ENCODE measurements at regions not wholly inside any gene's neighbourhood (a gene's known extent, or its start where the extent isn't known, plus 50 kb on each side); places are given as distances from the start of the nearest gene placed in this dataset.

- no peak for DNase-seq
These were observed 114.8 kb upstream of the DPYD start for GRCh38 chr1:98035602-98036002.

GRCh38 chr1:98034505-98034904 lies 113.7 kb upstream of the DPYD start:
- DNase-seq: no peak

DNA sequence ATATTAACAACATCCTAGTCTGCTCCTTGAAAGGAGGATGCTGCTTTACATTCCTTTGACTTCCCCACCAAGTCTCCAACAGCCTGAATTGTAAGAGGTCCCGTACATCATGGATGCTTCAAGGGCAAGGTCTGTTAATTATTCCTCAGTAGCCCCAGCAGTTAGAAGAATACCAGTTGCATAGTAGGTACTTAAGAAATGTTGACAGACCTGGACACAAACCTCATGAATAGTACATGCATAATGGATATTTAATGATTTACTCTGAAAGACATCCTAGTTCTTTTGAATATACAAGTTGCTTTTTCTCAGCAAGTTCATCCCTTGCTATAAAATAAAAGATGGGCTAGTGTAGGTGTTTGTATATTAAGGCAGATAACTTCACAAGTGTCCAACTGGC lies 112.1 kb upstream of the DPYD start:
- no peak for DNase-seq

DNA sequence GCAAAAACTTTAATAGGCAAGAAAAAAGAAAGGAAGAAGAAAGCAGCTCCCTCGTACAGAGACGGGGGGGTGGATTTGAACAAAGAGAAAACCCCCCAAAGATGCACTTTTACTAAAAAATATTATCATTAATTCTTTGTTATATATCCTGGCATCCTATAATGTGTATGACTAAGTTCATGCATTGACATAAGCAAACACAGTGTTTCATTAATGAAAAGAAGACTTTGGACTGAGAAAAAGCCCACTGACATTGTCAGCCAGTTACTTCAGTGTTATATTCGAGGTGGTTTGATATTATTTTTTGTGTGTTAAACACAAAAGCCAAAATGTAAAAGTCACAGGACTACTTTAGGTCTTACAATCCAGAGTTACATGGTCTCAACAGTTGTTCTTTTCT lies 110.1 kb upstream of the DPYD start:
- DNase-seq: no peak

GRCh38 chr1:98030483-98030882 lies 109.6 kb upstream of the DPYD start:
- no peak for DNase-seq

DNA sequence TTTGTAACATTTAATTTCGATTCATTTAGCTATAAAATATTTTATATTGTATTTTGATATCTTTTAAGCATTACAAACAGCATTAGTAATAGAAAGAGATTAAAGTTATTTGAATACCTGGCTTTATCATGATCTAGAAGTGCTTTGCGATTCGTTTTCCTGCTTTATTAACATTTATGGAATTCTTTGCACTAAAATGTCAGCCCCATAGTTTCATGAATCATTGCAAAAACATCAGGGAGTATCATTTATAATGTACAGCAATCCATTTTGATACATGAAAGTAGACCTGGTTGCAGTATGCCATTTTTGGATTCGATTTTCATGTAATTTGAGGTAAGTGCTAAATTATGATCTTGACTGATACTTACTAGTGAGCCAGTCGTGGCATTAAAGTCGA lies 108.0 kb upstream of the DPYD start:
- DNase-seq: no peak

- DNase-seq: no peak
These were observed 106.4 kb upstream of the DPYD start for GRCh38 chr1:98027103-98027705.

- no peak for DNase-seq
These were observed 105.0 kb upstream of the DPYD start for GRCh38 chr1:98025858-98026257.

DNA sequence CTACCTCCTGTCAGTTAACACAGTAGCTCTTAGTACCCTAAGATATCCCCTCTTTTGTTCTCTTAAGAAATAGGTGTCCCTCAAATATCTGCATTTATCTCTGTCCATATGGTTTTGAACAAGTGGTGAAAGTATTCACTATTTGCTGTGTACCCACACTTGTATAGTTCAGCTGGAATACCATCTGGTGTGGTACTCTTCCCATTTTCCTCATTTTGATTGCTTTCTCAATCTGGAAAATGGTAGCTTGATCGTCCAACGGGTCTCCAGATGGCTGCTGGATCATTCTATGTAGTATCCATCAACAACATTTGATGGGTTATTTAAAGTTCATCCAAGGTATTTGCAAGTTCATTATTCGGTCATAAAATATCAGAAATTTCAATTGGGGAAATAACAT lies 100.3 kb upstream of the DPYD start:
- no peak for DNase-seq

- no peak for DNase-seq
These were observed 98.9 kb upstream of the DPYD start for GRCh38 chr1:98019747-98020146.

DNA sequence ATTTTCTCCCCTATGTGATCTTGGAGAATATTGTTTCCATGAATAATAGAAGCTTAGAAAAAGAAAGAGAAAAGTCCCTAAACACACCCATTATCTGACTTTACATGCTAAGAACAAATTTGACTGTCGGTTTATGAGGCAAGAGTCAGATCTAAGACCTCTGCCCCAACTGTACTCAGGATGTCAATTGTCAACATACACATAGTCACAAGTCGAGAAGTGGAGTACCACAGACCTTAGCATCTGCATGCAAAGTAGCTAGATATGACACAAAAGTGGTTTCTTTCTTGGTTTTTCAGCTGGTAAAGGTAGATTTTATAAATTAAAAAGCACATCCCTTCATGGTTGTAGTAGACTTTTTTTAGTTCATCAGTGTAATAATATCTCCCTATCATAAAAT lies 97.2 kb upstream of the DPYD start:
- DNase-seq: no peak

GRCh38 chr1:98017184-98017583 lies 96.3 kb upstream of the DPYD start:
- no peak for DNase-seq

GRCh38 chr1:98008373-98008772 lies 87.5 kb upstream of the DPYD start:
- no peak for DNase-seq

- no peak for DNase-seq
These were observed 84.6 kb upstream of the DPYD start for GRCh38 chr1:98005326-98006010.

GRCh38 chr1:98003442-98003841 lies 82.6 kb upstream of the DPYD start:
- no peak for DNase-seq

DNA sequence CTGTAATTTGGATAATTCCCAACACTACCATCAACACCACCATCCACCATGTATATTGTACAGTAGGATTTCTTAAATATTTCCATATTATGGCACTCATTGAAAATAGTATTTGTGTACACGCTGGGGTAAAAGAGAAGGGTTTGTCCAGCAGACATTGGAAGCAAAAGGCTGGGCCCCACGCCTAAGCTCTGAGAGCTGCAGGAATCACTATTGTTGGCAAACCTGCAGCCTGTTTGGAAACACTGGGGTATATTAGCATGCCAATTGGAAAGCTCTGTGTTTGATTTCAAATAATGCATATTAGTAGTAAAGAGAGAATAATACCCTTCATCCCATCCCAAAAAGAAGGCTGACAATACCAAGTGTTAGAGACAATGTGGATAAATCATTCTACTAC lies 81.5 kb upstream of the DPYD start:
- no peak for DNase-seq

DNA sequence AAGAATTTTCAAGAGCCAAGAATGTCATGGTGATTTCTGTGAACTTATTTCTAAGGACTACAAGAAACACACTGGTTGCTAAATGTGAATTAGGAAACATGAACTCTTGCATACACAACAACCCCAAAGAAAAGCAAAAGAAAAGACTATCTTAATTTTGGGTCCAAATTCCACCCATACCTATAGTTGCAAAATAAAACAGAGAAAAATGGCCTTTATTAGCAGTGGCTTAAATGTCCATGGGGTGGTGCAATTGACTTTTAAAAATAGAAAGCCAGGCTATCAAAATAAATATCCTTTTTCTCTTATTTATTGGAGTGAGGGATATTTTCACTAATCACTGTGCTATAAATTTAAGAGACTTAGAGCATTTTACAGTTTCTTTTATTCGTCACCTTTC lies 80.9 kb upstream of the DPYD start:
- no peak for DNase-seq

GRCh38 chr1:97999320-97999719 lies 78.5 kb upstream of the DPYD start:
- DNase-seq: no peak

GRCh38 chr1:97996880-97997279 lies 76.0 kb upstream of the DPYD start:
- no peak for DNase-seq

DNA sequence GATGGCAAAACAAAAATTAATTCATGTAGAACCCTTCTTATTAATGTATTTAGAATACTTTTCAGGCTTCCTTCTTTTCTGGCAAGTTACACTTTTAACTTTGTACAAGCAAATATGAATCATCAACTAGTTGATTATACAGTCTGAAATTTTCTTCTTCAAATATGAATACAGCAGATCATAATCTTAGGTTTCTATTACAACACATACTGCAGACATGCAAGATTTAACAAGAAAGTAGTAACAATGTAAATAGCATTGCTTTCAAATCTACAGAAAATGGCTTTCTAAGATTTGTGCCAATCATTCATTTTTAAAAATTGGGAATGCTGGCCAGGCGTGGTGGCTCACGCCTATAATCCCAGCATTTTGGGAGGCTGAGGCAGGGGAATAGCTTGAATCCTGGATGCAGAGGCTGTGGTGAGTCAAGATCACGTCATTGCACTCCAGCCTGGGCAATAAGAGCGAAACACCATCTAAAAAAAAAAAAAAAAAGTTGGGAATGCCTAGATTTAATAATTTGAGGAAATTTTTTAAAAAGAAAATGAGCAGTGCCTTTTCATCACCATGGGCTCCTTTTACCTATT lies 68.4 kb upstream of the DPYD start:
- DNase-seq: no peak

DNA sequence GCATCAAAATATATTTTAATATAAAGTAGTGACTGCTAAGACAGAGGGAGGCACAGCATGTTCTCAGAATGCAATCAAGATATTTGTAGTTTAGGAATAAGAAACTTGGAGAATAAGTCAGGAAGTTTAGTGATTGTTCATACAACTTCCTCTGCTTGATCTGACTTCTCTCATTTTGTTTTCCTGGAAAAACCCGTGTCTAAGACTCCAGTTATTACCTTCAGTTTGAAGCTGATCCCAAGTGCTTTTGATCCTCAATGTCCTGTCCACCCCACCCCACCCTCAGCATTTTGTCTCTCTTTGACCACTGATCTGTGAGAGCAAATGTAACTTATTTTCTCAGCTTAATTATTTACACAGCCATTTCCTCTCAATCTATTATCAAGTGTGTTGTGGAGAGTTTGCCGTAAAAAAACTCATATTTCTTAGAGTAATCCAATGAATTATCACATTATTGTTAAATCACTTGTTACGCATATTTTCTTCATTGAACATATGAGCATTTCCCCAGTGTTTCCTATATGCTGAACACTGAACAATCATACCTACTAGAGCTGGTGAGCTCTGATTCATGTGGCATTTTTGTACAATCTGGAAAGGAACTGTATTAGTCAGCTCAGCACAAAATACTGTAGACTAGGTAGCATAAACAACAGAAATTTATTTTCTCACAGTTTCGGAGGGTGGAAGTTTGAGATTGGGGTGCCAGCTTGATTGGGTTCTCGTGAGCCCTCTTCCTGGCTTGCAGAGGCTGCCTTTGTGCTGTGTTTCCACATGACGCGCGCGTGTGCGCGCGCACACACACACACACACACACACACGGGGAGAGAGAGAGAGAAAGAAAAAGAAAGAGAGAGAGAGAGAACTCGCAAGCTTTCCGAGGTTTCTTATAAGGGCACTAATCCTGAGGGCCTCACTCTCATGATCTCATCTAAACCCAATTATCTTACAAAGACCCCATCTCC lies 65.5 kb upstream of the DPYD start:
- DNase-seq: no peak

DNA sequence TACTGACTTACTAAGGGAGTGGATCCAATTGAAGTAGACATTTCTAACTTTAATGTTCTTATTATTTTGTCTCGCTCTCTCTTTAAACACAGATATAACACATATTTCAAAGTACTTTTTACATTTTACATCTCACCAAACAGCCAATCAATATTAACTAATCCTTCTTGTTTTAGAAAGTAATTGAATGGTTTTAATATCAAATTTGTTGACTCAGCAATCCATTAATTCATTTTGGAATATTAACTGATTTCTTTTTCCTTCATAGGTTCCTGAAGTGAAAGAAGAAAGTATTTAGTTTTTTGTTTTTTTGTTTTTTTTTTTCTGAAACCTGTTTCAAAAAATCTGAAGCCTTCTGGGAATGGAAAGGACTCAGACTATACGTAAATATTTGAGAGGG lies 62.3 kb upstream of the DPYD start:
- no peak for DNase-seq

DNA sequence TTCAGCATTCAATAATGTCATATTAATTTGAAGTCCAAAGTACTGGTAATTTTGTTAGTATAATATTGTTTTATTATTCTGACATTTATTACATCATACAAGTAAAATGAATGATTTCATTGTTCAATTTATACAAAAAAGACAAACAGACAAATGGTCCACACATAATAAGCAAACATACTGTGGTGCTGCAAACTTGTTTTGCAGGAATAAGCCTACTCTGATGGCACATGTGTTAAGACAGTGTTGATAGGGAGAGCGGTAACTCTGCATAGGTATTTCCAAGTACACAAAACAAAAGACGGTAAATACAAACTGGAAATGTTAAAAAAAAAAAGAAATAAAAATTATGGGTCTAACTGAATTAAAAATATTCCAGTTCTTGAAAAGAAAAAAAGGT lies 59.7 kb upstream of the DPYD start:
- DNase-seq: no peak
